ENCODE measurements at regions not wholly inside any gene's neighbourhood (a gene's known extent, or its start where the extent isn't known, plus 50 kb on each side); places are given as distances from the start of the nearest gene placed in this dataset.

- Histone ChIP-seq H3K9me3 (ENCODE audit: control insufficient read depth, insufficient read depth, low read length) (no peaks in the 10 kb centered on the region), H3K4me3 (ENCODE audit: low read depth, low read length) (no peak overlapping the region), H3K36me3 (ENCODE audit: control insufficient read depth, insufficient read depth, low read length) (no peaks in the 10 kb centered on the region), H3K27me3 (ENCODE audit: control insufficient read depth, insufficient read depth, low read length) (no peaks in the 10 kb centered on the region), H3K4me1 (ENCODE audit: control insufficient read depth, insufficient read depth, low read length) (no peaks in the 10 kb centered on the region), H3K27ac (ENCODE audit: low read depth, low read length) (no peak overlapping the region)
- WGBS (ENCODE audit: insufficient coverage) = no CpG with 5 or more reads among the region's 1 CpG
- no peak for DNase-seq (ENCODE audit: low read depth in 4 of 6, low spot score in 6 of 6)
Observed at GRCh38 chr6:127026247-127026646, 92.2 kb upstream of the RSPO3 start.

- DNase-seq (ENCODE audit: low read depth in 4 of 6, low spot score in 6 of 6) = no peak
- Histone ChIP-seq H3K36me3 (ENCODE audit: control insufficient read depth, insufficient read depth, low read length) (no peaks in the 10 kb centered on the region), H3K9me3 (ENCODE audit: control insufficient read depth, insufficient read depth, low read length) (no peaks in the 10 kb centered on the region), H3K4me3 (ENCODE audit: low read depth, low read length) (no peak overlapping the region), H3K27me3 (ENCODE audit: control insufficient read depth, insufficient read depth, low read length) (no peaks in the 10 kb centered on the region), H3K27ac (ENCODE audit: low read depth, low read length) (no peak overlapping the region), H3K4me1 (ENCODE audit: control insufficient read depth, insufficient read depth, low read length) (no peaks in the 10 kb centered on the region)
Observed at GRCh38 chr6:127030111-127030510, 88.4 kb upstream of the RSPO3 start.

- no CpG with 5 or more reads among the region's 1 CpG for WGBS (ENCODE audit: insufficient coverage)
- H3K27ac ChIP-seq (ENCODE audit: low read depth, low read length) = no peak overlapping the region
- H3K4me1 ChIP-seq (ENCODE audit: control insufficient read depth, insufficient read depth, low read length) = no peaks in the 10 kb centered on the region
Observed at GRCh38 chr6:127030836-127031235, 87.6 kb upstream of the RSPO3 start.

GRCh38 chr6:127031511-127031910 lies 87.0 kb upstream of the RSPO3 start:
- Histone ChIP-seq H3K4me3 (ENCODE audit: low read depth, low read length) (no peak overlapping the region), H3K9me3 (ENCODE audit: control insufficient read depth, insufficient read depth, low read length) (no peaks in the 10 kb centered on the region), H3K27me3 (ENCODE audit: control insufficient read depth, insufficient read depth, low read length) (no peaks in the 10 kb centered on the region), H3K4me1 (ENCODE audit: control insufficient read depth, insufficient read depth, low read length) (no peaks in the 10 kb centered on the region), H3K27ac (ENCODE audit: low read depth, low read length) (no peak overlapping the region), H3K36me3 (ENCODE audit: control insufficient read depth, insufficient read depth, low read length) (no peaks in the 10 kb centered on the region)
- no CpG with 5 or more reads among the region's 1 CpG for WGBS (ENCODE audit: insufficient coverage)
- DNase-seq (ENCODE audit: low read depth in 4 of 6, low spot score in 6 of 6) = peak in 2 of 6 donors; percentile 22 to 46

More at GRCh38 chr6:127030836-127031235, 87.6 kb upstream of the RSPO3 start:
- Histone ChIP-seq H3K9me3 (ENCODE audit: control insufficient read depth, insufficient read depth, low read length) (no peaks in the 10 kb centered on the region), H3K36me3 (ENCODE audit: control insufficient read depth, insufficient read depth, low read length) (no peaks in the 10 kb centered on the region), H3K4me3 (ENCODE audit: low read depth, low read length) (no peak overlapping the region), H3K27me3 (ENCODE audit: control insufficient read depth, insufficient read depth, low read length) (no peaks in the 10 kb centered on the region)
- peak in 1 of 6 donors; percentile 55 for DNase-seq (ENCODE audit: low read depth in 4 of 6, low spot score in 6 of 6)

- Histone ChIP-seq H3K27me3 (ENCODE audit: control insufficient read depth, insufficient read depth, low read length) (no peaks in the 10 kb centered on the region), H3K36me3 (ENCODE audit: control insufficient read depth, insufficient read depth, low read length) (no peaks in the 10 kb centered on the region), H3K4me1 (ENCODE audit: control insufficient read depth, insufficient read depth, low read length) (no peaks in the 10 kb centered on the region), H3K9me3 (ENCODE audit: control insufficient read depth, insufficient read depth, low read length) (no peaks in the 10 kb centered on the region), H3K4me3 (ENCODE audit: low read depth, low read length) (no peak overlapping the region), H3K27ac (ENCODE audit: low read depth, low read length) (no peak overlapping the region)
- WGBS (ENCODE audit: insufficient coverage) = no CpG with 5 or more reads among the region's 3 CpGs
- DNase-seq (ENCODE audit: low read depth in 4 of 6, low spot score in 6 of 6) = no peak
Observed at GRCh38 chr6:127032971-127033370, 85.5 kb upstream of the RSPO3 start.

GRCh38 chr6:127051571-127052260 lies 66.8 kb upstream of the RSPO3 start:
- Histone ChIP-seq H3K4me3 (ENCODE audit: low read depth, low read length) (no peak overlapping the region), H3K36me3 (ENCODE audit: control insufficient read depth, insufficient read depth, low read length) (no peaks in the 10 kb centered on the region), H3K27ac (ENCODE audit: low read depth, low read length) (no peak overlapping the region), H3K4me1 (ENCODE audit: control insufficient read depth, insufficient read depth, low read length) (no peaks in the 10 kb centered on the region), H3K27me3 (ENCODE audit: control insufficient read depth, insufficient read depth, low read length) (no peaks in the 10 kb centered on the region), H3K9me3 (ENCODE audit: control insufficient read depth, insufficient read depth, low read length) (no peaks in the 10 kb centered on the region)
- no peak for DNase-seq (ENCODE audit: low read depth in 4 of 6, low spot score in 6 of 6)

GRCh38 chr6:127053032-127053874 lies 65.2 kb upstream of the RSPO3 start:
- H3K27me3 ChIP-seq (ENCODE audit: control insufficient read depth, insufficient read depth, low read length) = no peaks in the 10 kb centered on the region
- no peak overlapping the region for H3K4me3 ChIP-seq (ENCODE audit: low read depth, low read length)
- H3K36me3 ChIP-seq (ENCODE audit: control insufficient read depth, insufficient read depth, low read length) = no peaks in the 10 kb centered on the region
- no peaks in the 10 kb centered on the region for H3K9me3 ChIP-seq (ENCODE audit: control insufficient read depth, insufficient read depth, low read length)
- no peaks in the 10 kb centered on the region for H3K4me1 ChIP-seq (ENCODE audit: control insufficient read depth, insufficient read depth, low read length)
- no peak for DNase-seq (ENCODE audit: low read depth in 4 of 6, low spot score in 6 of 6)
- H3K27ac ChIP-seq (ENCODE audit: low read depth, low read length) = no peak overlapping the region
- WGBS (ENCODE audit: insufficient coverage) = no CpG with 5 or more reads among the region's 2 CpGs

- DNase-seq (ENCODE audit: low read depth in 4 of 6, low spot score in 6 of 6) = no peak
- no CpG with 5 or more reads among the region's 1 CpG for WGBS (ENCODE audit: insufficient coverage)
Observed at GRCh38 chr6:127053875-127054235, 64.6 kb upstream of the RSPO3 start.

GRCh38 chr6:127058027-127058426 lies 60.4 kb upstream of the RSPO3 start:
- H3K9me3 ChIP-seq (ENCODE audit: control insufficient read depth, insufficient read depth, low read length) = no peaks in the 10 kb centered on the region
- no peaks in the 10 kb centered on the region for H3K36me3 ChIP-seq (ENCODE audit: control insufficient read depth, insufficient read depth, low read length)
- no peaks in the 10 kb centered on the region for H3K27me3 ChIP-seq (ENCODE audit: control insufficient read depth, insufficient read depth, low read length)
- no peak overlapping the region for H3K4me3 ChIP-seq (ENCODE audit: low read depth, low read length)
- H3K4me1 ChIP-seq (ENCODE audit: control insufficient read depth, insufficient read depth, low read length) = no peaks in the 10 kb centered on the region
- no CpG with 5 or more reads among the region's 2 CpGs for WGBS (ENCODE audit: insufficient coverage)
- DNase-seq (ENCODE audit: low read depth in 4 of 6, low spot score in 6 of 6) = no peak
- no peak overlapping the region for H3K27ac ChIP-seq (ENCODE audit: low read depth, low read length)

More at GRCh38 chr6:127053875-127054235, 64.6 kb upstream of the RSPO3 start:
- H3K9me3 ChIP-seq (ENCODE audit: control insufficient read depth, insufficient read depth, low read length) = no peaks in the 10 kb centered on the region
- no peaks in the 10 kb centered on the region for H3K36me3 ChIP-seq (ENCODE audit: control insufficient read depth, insufficient read depth, low read length)
- H3K27me3 ChIP-seq (ENCODE audit: control insufficient read depth, insufficient read depth, low read length) = no peaks in the 10 kb centered on the region
- no peaks in the 10 kb centered on the region for H3K4me1 ChIP-seq (ENCODE audit: control insufficient read depth, insufficient read depth, low read length)
- H3K4me3 ChIP-seq (ENCODE audit: low read depth, low read length) = no peak overlapping the region
- no peak overlapping the region for H3K27ac ChIP-seq (ENCODE audit: low read depth, low read length)

- Histone ChIP-seq H3K4me1 (ENCODE audit: control insufficient read depth, insufficient read depth, low read length) (no peaks in the 10 kb centered on the region), H3K27me3 (ENCODE audit: control insufficient read depth, insufficient read depth, low read length) (no peaks in the 10 kb centered on the region), H3K27ac (ENCODE audit: low read depth, low read length) (no peak overlapping the region), H3K9me3 (ENCODE audit: control insufficient read depth, insufficient read depth, low read length) (no peaks in the 10 kb centered on the region), H3K36me3 (ENCODE audit: control insufficient read depth, insufficient read depth, low read length) (no peaks in the 10 kb centered on the region), H3K4me3 (ENCODE audit: low read depth, low read length) (no peak overlapping the region)
- WGBS (ENCODE audit: insufficient coverage) = no CpG with 5 or more reads among the region's 2 CpGs
- no peak for DNase-seq (ENCODE audit: low read depth in 4 of 6, low spot score in 6 of 6)
Observed at GRCh38 chr6:127058936-127059335, 59.5 kb upstream of the RSPO3 start.
